ENCODE measurements at regions not wholly inside any gene's neighbourhood (a gene's known extent, or its start where the extent isn't known, plus 50 kb on each side); places are given as distances from the start of the nearest gene placed in this dataset.
A peak's percentile ranks its signal among the peaks of the same experiment; 100 is the strongest.

DNA sequence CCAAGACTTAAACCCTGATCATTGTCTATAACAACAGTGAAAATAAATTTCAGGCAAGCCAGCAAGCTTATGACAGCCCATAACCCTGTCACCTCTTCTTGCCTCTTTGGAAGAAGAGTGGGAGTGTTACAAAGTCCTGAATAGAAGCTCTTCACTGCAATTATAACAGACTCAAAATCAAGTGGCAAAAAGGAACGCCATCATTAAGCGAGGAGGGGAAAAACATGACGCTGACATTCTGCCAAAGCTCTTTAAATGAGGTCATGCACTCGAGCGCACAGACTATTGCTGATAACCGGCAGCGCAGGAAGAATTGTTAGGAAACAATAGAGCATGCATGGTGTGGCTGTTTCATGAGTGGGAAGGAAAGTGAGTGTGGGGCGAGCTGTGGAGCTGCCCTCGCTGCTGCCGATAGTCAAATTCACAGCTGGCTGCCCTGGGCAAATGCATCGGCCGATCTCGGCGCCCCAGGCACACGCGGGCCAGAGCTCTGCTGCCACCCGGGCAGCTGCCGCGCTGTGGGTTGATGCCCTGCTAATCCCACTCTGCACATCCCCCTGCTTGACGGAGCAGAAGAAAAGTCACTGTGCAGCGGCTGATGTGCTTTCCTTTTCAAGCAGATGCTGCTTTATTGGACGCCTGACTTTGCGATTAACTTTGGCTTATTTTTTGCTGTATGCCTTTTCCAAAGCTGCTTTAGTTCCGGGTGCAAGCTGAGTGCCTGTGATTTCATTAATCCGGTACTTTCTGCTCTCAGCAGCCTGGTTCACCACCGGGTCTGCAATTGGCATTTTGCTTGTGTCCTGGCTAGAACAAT, 102.4 kb upstream of the ST6GALNAC5 start:
- DNase-seq = peak in 1 of 2 experiments; percentile 25

DNA sequence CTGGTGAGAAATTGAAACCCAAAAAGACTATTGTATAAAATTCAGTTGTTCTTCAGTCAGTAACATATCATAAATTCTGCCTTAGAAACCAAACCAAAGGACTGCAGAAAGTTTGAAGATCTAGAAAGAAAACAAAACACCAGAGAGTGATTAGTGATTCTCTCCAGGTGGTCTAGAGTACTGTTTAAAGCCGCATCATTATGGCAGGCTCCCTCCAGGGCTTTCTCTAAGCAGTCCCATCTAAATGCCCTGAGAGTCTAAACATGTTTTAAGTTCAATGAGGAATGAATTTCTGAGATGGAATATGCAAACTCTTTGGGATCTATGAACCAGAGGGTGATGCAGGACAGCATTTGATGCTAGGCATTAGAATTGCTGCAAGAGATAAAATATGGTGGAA, 100.9 kb upstream of the ST6GALNAC5 start:
- DNase-seq = no peak

GRCh38 chr1:76769911-76770310, 97.4 kb upstream of the ST6GALNAC5 start:
- DNase-seq = no peak

DNA sequence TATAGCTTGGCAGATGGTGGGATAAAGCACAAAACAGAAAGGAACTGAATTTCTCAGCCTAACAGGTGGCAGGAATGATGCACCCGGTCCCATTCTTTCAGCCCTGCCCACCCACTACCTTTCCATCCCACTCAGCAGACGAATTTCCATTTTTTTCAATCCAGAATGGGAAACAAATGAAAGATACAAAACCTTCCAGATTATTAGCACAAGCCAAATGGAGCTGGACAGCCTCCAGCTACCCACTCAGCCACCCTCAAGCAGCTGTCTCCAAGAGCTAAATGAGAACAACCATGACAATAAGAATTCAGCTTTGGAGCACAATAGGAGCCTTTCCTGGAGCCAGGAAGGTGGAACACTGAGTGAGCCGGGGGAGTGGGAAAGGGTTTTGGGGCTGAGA, 96.3 kb upstream of the ST6GALNAC5 start:
- peak; percentile 4 to 44 for DNase-seq

DNA sequence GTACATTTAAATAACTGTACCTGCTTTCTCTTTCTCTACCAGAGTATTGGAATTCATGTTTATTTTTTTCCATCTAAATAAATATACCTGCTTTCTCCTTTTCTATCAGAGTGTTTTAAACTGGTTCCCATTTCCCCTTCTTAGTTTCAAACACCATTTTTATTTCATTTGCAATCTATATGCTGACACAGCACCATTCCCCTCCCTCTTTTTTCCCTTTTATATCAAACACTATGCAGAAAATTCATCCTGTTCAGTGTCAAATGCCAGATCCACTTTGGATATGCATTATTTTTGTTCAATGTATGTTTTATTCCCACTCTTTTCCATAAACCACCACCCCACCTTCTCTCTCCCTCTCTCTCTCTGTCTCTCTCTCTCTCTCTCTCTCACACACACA, 85.8 kb upstream of the ST6GALNAC5 start:
- DNase-seq = no peak

- no peak for DNase-seq
Observed at GRCh38 chr1:76782809-76783208, 84.5 kb upstream of the ST6GALNAC5 start.

- DNase-seq = no peak
Observed at GRCh38 chr1:76784502-76784901, 82.8 kb upstream of the ST6GALNAC5 start.

DNA sequence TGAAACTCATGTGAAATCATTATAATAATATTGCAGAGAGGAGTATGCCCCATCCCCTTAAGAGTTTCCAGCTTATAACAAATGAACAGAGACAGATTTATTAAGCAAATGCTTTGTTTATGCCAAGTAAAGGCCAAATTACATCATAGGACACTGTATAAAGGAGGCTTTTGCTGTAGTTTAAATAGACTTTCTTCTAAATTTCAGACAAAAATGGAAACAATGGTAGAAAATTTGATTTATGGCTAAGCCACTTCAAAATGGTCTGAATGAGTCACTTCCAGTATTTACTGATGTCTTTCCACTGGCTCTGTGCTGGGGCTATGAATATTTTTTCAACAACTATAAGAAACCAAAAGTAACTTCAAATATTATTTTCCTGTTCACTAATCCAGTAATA, 81.1 kb upstream of the ST6GALNAC5 start:
- DNase-seq = no peak

DNA sequence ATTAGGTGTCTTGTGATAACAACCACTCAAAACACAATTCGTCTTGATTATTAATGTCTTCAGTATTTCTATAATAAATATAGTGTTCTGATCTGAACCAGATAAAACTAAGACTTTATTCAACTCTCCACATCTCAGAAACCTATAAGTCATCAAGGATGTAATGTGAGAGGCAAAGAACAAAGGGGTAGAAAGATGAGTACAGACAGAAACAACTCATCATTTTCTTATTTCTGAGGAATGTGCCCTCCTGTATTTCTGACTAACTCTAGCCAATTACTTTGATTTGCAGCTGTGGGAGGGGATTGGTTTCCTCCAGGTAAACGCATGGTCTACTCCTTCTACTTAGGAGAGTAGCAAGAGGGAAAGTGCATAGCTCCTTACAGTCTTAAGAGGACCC, 73.7 kb upstream of the ST6GALNAC5 start:
- no peak for DNase-seq

DNA sequence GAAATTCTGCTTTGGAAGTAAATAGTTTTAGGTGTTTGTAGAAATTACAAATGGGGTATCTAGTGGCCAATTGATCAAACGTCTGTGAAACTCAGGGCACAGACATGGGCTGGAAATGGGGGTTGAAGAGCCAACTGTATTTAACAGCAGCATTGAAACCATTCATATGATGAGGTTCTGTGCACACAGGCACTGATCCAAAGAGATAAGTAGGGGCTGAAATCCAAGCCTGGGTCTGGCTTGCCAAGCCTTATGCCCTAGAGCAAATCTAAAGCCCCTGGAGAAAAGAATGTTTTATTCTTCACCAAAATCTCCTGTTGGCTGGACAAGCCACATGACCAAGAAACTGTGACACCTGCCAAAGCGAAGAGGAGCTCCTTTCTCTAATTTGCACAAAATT, 67.6 kb upstream of the ST6GALNAC5 start:
- DNase-seq = peak; percentile 6 to 61

DNA sequence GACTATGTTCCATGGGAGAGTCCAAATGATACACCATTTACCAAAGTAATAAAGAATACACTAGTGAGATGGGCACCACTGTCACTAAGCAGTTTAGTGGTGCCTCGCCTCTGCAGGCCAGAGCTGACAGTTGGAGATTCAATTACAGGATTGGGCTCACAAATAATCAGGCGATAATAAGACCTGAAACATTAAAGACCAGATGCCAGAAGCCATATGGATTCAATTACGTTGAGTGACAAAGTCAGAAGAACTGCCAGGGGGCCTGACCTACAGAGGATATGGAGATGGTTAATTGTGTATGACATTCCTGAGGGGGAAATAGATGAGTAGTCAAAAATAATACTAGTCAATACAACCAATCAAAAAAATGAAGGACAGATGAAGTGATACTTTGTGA, 65.2 kb upstream of the ST6GALNAC5 start:
- DNase-seq = no peak

DNA sequence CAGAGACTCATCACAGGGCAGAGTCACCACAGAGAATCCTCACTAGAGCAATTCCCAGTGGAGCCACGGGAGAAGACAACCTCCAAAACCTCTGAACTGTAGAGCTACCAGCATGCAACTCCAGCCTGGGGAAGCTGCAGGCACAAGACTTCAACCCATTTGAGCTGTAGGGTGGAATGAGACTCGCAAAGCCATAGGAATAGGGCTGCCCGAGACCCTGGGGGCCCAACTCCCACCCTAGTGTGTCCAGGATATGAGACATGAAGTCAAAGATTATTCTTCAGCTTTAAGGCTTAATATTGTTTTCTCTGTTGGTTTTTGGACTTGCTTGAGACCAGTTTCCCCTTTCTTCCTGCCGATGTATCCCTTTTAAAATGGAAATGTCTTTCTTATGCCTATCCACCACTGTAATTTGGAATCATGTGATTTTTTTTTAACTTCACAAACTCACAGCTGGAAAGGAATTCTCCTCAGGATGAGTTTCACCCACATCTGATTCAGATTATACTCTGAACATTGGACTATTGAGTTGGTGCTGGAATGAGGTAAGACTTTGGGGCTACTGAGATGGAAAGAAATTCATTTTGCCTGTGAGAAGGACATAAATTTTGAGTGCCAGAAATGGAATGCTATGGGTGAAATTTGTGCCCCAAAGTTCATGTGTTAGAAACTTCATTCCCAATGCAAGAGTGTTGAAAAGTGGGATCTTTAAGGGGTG, 59.6 kb upstream of the ST6GALNAC5 start:
- DNase-seq = no peak
